ENCODE measurements at regions not wholly inside any gene's neighbourhood (a gene's known extent, or its start where the extent isn't known, plus 50 kb on each side); places are given as distances from the start of the nearest gene placed in this dataset.

DNA sequence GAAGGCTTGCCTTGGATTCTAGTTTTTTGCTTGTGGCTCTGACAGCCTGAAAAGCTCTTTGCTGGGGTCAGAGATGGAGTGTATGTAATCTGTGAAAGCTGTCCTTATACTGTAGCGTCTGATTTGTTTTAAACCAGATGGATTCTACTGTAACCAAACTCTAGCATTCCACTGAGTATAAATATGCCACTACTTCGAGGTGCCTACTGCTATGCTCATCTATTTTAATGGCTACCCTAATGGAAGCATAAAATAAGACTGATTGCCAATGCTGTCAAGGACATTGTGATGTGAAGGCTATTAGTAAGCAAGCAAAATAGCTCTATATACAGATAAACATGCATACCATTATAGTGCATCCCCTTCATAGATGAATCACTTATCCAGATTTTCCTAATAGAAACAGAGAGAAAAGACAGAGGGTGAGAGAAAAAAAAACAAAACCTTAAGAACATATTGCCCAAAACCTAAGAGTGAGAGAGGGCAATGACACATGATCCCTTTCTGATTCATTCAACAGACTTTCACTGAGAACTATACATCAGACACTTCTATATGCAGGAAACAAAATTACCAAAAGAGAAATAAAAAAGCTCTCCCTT is 1025.8 kb upstream of the LCORL start:
- no peaks in the 10 kb centered on the region for H3K27me3 ChIP-seq
- intact Hi-C loops (cut with DNase I): no loop called here

DNA sequence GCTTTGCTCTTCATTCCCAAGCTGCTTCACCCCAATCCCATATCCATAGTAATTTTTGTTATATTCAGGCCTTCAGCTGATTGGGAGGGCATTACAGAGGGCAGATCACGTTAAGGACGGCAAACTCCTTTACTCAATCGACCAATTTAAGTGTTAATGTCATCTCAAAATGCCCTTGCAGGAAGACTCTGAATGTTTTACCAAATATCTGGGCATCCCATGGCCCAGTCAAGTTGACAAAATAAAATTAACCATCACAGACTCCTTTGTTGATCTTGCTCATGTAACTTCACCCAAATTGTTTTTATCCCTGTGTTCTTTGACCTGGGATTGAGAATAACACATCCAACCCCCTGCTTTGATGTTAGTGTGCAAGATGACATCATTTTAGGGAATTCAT is 1018.3 kb upstream of the LCORL start:
- H3K27ac ChIP-seq: no peak overlapping the region
- no peaks in the 10 kb centered on the region for H3K9me3 ChIP-seq
- H3K4me1 ChIP-seq: no peaks in the 10 kb centered on the region
- 49 to 72% methylated on average over 3 of the region's 3 CpGs for WGBS, 2 donors
- no peaks in the 10 kb centered on the region for H3K36me3 ChIP-seq (replicated peaks in 1 of 2; ENCODE audit: insufficient read depth in 1 of 2, low read depth in 2 of 2)
- H3K27me3 ChIP-seq: no peaks in the 10 kb centered on the region
- ATAC-seq (no peak), DNase-seq (no peak)
- no peak for TF ChIP-seq POLR2A (IDR thresholded peaks at IDR 0.05)
- no peak for TF ChIP-seq CTCF (IDR thresholded peaks at IDR 0.05)
- intact Hi-C loops (cut with DNase I): no loop called here
- no peak overlapping the region for H3K4me3 ChIP-seq

More for the DNA sequence above, 1025.8 kb upstream of the LCORL start:
- 46 to 62% methylated on average over 2 of the region's 2 CpGs for WGBS, 2 donors
- H3K4me3 ChIP-seq: no peak overlapping the region
- no peak for ATAC-seq
- H3K4me1 ChIP-seq: no peaks in the 10 kb centered on the region
- H3K27ac ChIP-seq: no peak overlapping the region
- no peaks in the 10 kb centered on the region for H3K9me3 ChIP-seq
- DNase-seq: no peak
- TF ChIP-seq CTCF (IDR thresholded peaks at IDR 0.05) (no peak), POLR2A (IDR thresholded peaks at IDR 0.05) (no peak)
- no peaks in the 10 kb centered on the region for H3K36me3 ChIP-seq (replicated peaks in 1 of 2; ENCODE audit: insufficient read depth in 1 of 2, low read depth in 2 of 2)

DNA sequence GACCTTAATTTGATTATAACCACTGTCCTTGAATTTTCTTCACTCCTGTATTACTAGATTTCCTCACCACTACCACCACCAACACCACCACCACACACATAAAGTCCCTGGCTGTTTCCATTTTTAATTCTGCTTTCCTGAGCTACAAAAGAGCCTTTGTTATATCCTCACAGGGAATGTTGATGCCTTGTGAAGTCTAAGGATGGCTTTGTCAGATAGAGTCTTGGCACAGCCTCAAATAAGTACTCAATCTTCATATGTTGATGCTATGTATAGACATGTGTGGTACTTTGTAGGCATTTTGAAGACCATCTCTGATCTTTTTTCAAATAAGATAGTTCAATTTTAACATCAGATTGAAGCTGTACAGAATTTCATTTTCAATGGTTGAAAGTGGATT is 1016.7 kb upstream of the LCORL start:
- TF ChIP-seq CTCF (IDR thresholded peaks at IDR 0.05): no peak
- no peak for TF ChIP-seq POLR2A (IDR thresholded peaks at IDR 0.05)
- ATAC-seq (no peak), DNase-seq (no peak)
- intact Hi-C loops (cut with DNase I): no loop called here
- H3K27ac ChIP-seq: no peak overlapping the region
- H3K4me3 ChIP-seq: no peak overlapping the region
- H3K36me3 ChIP-seq (replicated peaks in 1 of 2; ENCODE audit: insufficient read depth in 1 of 2, low read depth in 2 of 2): no peaks in the 10 kb centered on the region
- H3K4me1 ChIP-seq: no peaks in the 10 kb centered on the region
- no peaks in the 10 kb centered on the region for H3K9me3 ChIP-seq
- H3K27me3 ChIP-seq: no peaks in the 10 kb centered on the region

DNA sequence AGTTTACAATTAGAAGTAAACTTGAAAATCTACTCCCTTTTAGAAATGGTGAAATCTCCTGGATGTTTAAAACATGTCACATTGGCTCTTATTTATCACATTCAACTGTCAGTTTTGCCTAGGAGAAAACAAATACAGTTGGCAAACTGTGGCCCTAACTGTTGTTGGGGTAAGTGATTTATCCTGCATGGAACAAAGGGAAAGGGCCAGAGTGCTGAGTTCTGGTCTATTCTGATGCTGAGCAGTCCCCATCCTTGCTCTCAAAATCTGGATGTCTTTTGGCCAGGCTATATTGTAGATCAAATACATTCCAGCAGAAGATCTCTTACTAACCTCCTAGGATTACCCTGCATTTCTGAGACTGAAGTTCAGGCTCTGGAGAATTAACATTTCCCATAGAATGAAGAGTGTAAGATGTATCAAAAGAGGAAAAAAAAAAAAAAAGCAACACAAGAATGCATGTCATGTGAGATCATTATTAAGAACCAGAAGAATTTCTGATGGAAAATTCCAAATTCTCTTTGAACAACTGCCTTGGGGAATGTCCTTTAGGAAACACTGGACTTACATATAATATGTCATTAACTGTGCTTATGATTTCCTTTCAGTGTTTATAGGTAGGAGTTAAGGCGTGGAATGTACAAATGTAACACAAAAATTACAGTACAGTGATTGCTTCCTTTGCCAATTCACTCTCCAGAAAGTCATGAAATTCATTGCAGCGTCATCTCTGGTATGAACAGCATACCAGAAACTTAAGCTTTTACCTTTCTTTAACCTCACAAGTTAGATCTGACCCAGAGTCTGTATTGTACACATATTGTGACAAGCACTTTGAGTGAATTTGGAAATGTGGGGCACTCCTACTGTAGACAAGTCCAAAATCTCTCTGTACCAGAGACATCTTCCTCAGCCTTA is 1012.5 kb upstream of the LCORL start:
- H3K27ac ChIP-seq: no peak overlapping the region
- H3K4me1 ChIP-seq: no peaks in the 10 kb centered on the region
- no peak overlapping the region for H3K4me3 ChIP-seq
- TF ChIP-seq POLR2A (IDR thresholded peaks at IDR 0.05) (no peak), CTCF (IDR thresholded peaks at IDR 0.05) (no peak)
- intact Hi-C loops (cut with DNase I): no loop called here
- ATAC-seq (no peak), DNase-seq (no peak)
- no peaks in the 10 kb centered on the region for H3K36me3 ChIP-seq (replicated peaks in 1 of 2; ENCODE audit: insufficient read depth in 1 of 2, low read depth in 2 of 2)
- WGBS, 2 donors: 53 to 68% methylated on average over 2 of the region's 2 CpGs
- no peaks in the 10 kb centered on the region for H3K27me3 ChIP-seq
- H3K9me3 ChIP-seq: no peaks in the 10 kb centered on the region
